Epithelial cell of proximal tubule (primary cell): ENCODE measurements at regions not wholly inside any gene's neighbourhood (a gene's known extent, or its start where the extent isn't known, plus 50 kb on each side); places are given as distances from the start of the nearest gene placed in this dataset.
A peak's percentile ranks its signal among the peaks of the same experiment; 100 is the strongest.

ENCODE experiments used
- DNase-seq: peaks from one replicate; pipeline ENCODE4 v3.0.0-alpha.2; 2011; ENCODE audit warnings: low read depth
- H3K4me3 ChIP-seq: 2 replicates; pipeline ENCODE4 v1.5.1; 2011; ENCODE audit warnings: low read depth, mild to moderate bottlenecking, low read length
- CTCF ChIP-seq: conservative IDR thresholded peaks from 2 replicates; pipeline ENCODE4 v1.5.1; 2012; ENCODE audit warnings: low read depth, mild to moderate bottlenecking, low read length

DNA sequence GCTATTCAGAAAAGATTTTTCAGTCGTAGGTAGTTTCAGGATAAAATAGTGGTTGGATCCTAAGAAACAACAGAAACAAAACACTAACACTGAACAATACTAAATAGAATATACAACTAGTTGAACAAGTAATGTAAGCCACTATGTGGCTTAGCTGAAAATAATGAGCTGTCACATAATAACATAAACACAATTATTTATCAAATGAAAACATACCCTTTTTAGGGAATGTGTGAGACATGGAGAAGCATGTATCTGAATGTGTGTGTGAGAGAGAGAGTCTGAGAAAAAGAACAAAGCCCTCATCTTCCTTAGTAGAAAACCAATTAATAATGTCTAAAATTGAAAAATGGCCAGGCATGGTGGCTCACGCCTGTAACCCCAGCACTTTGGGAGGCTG lies 122.6 kb upstream of the LOC128125822 start:
- no peak for TF ChIP-seq CTCF

GRCh38 chr6:63451238-63451637 lies 121.0 kb upstream of the LOC128125822 start:
- no peak for DNase-seq
- no peak for TF ChIP-seq CTCF
- no peak overlapping the region for H3K4me3 ChIP-seq

More for the DNA sequence above, 122.6 kb upstream of the LOC128125822 start:
- H3K4me3 ChIP-seq: no peak overlapping the region
- DNase-seq: no peak

DNA sequence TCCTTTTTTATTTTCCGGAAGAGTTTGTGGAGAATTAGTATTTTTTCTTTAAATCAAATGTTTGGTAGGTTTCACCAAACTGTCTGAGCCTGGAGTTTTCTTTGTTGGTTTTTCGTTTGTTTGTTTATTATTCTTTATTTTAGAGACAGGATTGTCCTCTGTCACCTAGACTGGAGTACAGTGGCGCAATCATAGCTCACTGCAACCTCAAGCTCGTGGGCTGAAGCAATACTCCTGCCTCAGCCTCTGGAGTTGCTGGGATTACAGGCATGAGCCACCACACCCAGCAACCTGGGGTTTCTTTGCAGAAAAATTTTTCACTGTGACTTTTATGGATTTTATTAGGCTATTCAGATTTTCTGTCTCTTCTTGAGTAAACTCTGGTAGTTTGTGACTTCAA lies 120.2 kb upstream of the LOC128125822 start:
- no peak for TF ChIP-seq CTCF
- no peak for DNase-seq
- no peak overlapping the region for H3K4me3 ChIP-seq

- no peak overlapping the region for H3K4me3 ChIP-seq
- TF ChIP-seq CTCF: no peak
- no peak for DNase-seq
These were observed 115.5 kb upstream of the LOC128125822 start for GRCh38 chr6:63456734-63457133.

DNA sequence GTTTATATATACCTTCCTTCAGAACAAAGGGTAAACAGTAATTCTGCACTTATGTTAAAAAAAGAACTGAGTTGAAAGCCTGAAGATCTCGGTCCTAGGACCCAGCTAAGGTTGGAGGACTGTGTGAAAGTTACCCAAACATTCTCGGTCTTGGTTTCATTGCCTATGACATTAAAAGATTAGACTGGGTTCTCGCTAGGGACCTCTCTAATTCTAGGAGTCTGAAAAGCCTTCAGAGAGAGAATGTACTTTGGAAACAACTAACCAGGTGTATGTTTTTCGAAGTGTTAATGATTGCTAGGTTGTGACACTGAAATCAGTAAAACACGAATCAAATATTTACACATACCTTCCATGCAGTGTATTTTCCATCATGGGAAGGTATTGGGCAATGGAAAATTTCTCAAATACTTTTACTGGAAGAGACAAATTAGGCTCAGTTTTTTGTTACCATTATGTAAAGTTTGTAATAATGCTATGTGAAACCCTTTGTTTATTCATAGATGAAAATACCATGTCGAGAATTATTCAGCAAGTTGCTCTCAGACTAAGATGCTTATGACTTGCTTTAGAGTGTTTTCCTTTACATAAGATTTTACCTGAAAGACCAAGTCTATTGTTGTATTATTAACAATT lies 113.7 kb upstream of the LOC128125822 start:
- H3K4me3 ChIP-seq: no peak overlapping the region
- peak; percentile 64 for DNase-seq
- no peak for TF ChIP-seq CTCF

GRCh38 chr6:63459814-63460213 lies 112.5 kb upstream of the LOC128125822 start:
- DNase-seq: no peak
- TF ChIP-seq CTCF: no peak
- no peak overlapping the region for H3K4me3 ChIP-seq

- no peak overlapping the region for H3K4me3 ChIP-seq
- no peak for TF ChIP-seq CTCF
- no peak for DNase-seq
These were observed 111.3 kb upstream of the LOC128125822 start for GRCh38 chr6:63460971-63461370.
